ENCODE measurements at regions not wholly inside any gene's neighbourhood (a gene's known extent, or its start where the extent isn't known, plus 50 kb on each side); places are given as distances from the start of the nearest gene placed in this dataset.

- DNase-seq (ENCODE audit: low read depth): no peak
- TF ChIP-seq, protein P1, sequence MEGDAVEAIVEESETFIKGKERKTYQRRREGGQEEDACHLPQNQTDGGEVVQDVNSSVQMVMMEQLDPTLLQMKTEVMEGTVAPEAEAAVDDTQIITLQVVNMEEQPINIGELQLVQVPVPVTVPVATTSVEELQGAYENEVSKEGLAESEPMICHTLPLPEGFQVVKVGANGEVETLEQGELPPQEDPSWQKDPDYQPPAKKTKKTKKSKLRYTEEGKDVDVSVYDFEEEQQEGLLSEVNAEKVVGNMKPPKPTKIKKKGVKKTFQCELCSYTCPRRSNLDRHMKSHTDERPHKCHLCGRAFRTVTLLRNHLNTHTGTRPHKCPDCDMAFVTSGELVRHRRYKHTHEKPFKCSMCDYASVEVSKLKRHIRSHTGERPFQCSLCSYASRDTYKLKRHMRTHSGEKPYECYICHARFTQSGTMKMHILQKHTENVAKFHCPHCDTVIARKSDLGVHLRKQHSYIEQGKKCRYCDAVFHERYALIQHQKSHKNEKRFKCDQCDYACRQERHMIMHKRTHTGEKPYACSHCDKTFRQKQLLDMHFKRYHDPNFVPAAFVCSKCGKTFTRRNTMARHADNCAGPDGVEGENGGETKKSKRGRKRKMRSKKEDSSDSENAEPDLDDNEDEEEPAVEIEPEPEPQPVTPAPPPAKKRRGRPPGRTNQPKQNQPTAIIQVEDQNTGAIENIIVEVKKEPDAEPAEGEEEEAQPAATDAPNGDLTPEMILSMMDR (IDR thresholded peaks at IDR 0.05; ENCODE audit: insufficient read depth, low read length, poor library complexity, severe bottlenecking): no peak
- no peak overlapping the region for H3K4me3 ChIP-seq (ENCODE audit: low read depth, low read length)
- no peaks in the 10 kb centered on the region for H3K27me3 ChIP-seq (ENCODE audit: control insufficient read depth, insufficient read depth, low read length)
- no peaks in the 10 kb centered on the region for H3K36me3 ChIP-seq (ENCODE audit: control insufficient read depth, insufficient read depth, low read length)
Observed at GRCh38 chr10:78761311-78761781, 307.4 kb upstream of the ZMIZ1 start.

- no peaks in the 10 kb centered on the region for H3K27me3 ChIP-seq (ENCODE audit: control insufficient read depth, insufficient read depth, low read length)
- TF ChIP-seq, protein P1 (IDR thresholded peaks at IDR 0.05; ENCODE audit: insufficient read depth, low read length, poor library complexity, severe bottlenecking): no peak
- no peak for DNase-seq (ENCODE audit: low read depth)
- no peak overlapping the region for H3K4me3 ChIP-seq (ENCODE audit: low read depth, low read length)
- H3K36me3 ChIP-seq (ENCODE audit: control insufficient read depth, insufficient read depth, low read length): no peaks in the 10 kb centered on the region
Observed at GRCh38 chr10:78762086-78762630, 306.6 kb upstream of the ZMIZ1 start.

GRCh38 chr10:78763234-78763633 is 305.5 kb upstream of the ZMIZ1 start:
- no peak for DNase-seq (ENCODE audit: low read depth)

DNA sequence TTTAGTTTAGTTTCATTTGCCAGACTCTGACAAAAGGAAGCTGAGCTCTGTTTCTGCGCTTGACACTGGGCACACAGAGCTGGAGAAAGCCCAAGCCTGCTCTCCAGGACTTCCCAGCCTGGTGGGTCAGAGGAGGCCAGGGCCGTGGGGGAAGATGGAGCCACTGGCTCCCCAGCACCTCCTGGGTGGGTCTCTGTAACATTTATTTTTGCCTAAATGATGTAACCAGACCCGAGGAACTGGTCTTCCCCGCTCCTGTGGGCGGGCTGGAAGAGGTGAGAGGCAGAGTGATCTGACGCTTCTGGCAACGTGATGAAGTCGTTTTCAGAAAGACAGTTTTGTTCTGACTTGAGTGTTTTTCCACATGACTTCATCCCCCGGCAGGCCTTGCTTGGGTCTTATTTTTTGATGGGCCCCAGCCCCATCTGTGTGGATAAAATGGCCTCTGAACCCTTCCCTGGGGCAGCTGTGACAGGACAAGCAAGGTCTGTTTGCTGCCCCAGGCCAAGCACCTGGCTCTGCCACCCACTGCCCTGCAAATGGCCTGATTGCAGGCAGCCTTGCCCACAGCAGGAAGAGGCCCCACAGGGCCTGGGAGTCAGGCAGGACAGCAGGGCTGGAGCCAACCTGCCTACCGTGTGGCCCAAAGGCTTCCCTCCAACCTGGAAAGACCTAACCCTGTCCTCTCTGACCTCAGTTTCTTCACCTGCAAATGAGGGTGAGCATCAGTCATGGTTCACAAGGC is 304.9 kb upstream of the ZMIZ1 start:
- H3K36me3 ChIP-seq (ENCODE audit: control insufficient read depth, insufficient read depth, low read length): no peaks in the 10 kb centered on the region
- TF ChIP-seq, protein P1 (IDR thresholded peaks at IDR 0.05; ENCODE audit: insufficient read depth, low read length, poor library complexity, severe bottlenecking): no peak
- DNase-seq (ENCODE audit: low read depth): no peak
- H3K4me3 ChIP-seq (ENCODE audit: low read depth, low read length): no peak overlapping the region
- no peaks in the 10 kb centered on the region for H3K27me3 ChIP-seq (ENCODE audit: control insufficient read depth, insufficient read depth, low read length)

More at GRCh38 chr10:78763234-78763633, 305.5 kb upstream of the ZMIZ1 start:
- no peak overlapping the region for H3K4me3 ChIP-seq (ENCODE audit: low read depth, low read length)
- TF ChIP-seq, protein P1 (IDR thresholded peaks at IDR 0.05; ENCODE audit: insufficient read depth, low read length, poor library complexity, severe bottlenecking): no peak
- no peaks in the 10 kb centered on the region for H3K27me3 ChIP-seq (ENCODE audit: control insufficient read depth, insufficient read depth, low read length)
- no peaks in the 10 kb centered on the region for H3K36me3 ChIP-seq (ENCODE audit: control insufficient read depth, insufficient read depth, low read length)

DNA sequence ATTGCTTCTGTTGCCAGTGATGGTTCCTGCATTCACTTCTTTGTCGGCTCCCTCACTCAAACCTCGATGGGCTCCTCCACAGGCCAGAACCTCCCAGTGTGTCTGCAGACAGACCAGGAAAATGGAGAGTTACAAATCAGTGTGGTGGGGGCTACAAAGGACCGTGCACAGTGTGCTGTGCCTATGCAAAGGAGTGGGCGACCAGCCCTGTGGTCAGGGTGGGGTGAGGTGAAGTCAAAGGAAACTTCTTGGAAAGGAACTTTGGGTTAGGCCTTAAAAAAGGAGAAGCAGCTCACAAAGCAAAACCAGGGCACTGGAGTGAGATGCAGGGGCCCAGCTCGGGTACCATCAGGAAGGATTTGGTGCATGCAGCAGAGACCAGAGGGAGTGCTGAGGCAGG is 304.3 kb upstream of the ZMIZ1 start:
- TF ChIP-seq, protein P1 (IDR thresholded peaks at IDR 0.05; ENCODE audit: insufficient read depth, low read length, poor library complexity, severe bottlenecking): no peak
- Histone ChIP-seq H3K4me3 (ENCODE audit: low read depth, low read length) (no peak overlapping the region), H3K27me3 (ENCODE audit: control insufficient read depth, insufficient read depth, low read length) (no peaks in the 10 kb centered on the region), H3K36me3 (ENCODE audit: control insufficient read depth, insufficient read depth, low read length) (no peaks in the 10 kb centered on the region)
- no peak for DNase-seq (ENCODE audit: low read depth)
